Upper lobe of left lung (tissue), 4 donors: ENCODE measurements at regions not wholly inside any gene's neighbourhood (a gene's known extent, or its start where the extent isn't known, plus 50 kb on each side); places are given as distances from the start of the nearest gene placed in this dataset.

Source experiments
- EP300 ChIP-seq, 4 donors: sonication (generic); formaldehyde crosslinking; IDR thresholded peaks; one replicate each; pipeline ENCODE4 v1.5.1; 2017; ENCODE audit warnings: antibody characterized with exemption in 4 of 4, control low read depth in 2 of 4
- POLR2A ChIP-seq, 4 donors: fragments of 450-650 bp; IDR thresholded peaks; one replicate each; pipeline ENCODE4 v1.5.1; 2016 to 2017; ENCODE audit warnings: antibody characterized with exemption in 4 of 4, mild to moderate bottlenecking in 2 of 4
- POLR2AphosphoS5 ChIP-seq, 2 donors: sonication (generic); formaldehyde crosslinking; IDR thresholded peaks; one replicate each; pipeline ENCODE4 v1.5.1; 2017; ENCODE audit warnings: antibody characterized with exemption in 2 of 2
- TF ChIP-seq, protein P1 (sequence below), 6 experiments: fragments of 450-650 bp in 4 of 6; fragments of 200-600 bp in 2 of 6; sonication (generic) in 2 of 6; IDR thresholded peaks; one replicate each; pipeline ENCODE4 v1.5.1; 2016 to 2019; ENCODE audit warnings: antibody characterized with exemption in 6 of 6

DNA sequence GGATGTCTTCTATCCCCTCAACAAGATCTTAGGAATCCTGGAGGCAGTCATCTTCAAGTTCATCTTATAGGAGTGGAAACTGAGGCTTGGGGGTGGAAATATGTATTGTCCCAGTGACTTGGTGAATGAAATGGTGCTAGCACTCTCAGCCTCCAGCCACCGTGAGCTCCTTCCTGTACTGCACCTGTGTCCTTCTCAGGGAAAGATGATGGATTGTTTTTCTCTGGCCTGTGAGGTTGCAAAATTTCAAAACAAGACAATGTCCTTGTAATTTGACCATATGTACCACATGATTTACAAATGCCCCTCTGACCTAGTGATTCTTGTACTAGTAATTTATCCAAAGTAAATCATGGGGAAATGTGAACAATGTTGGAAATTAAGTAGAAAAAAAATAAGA is 71.0 kb upstream of the CHCHD3 start:
- TF ChIP-seq POLR2A (IDR thresholded peaks at IDR 0.05) (no peak), EP300 (IDR thresholded peaks at IDR 0.05) (no peak), POLR2AphosphoS5 (IDR thresholded peaks at IDR 0.05) (no peak)
- TF ChIP-seq, protein P1, sequence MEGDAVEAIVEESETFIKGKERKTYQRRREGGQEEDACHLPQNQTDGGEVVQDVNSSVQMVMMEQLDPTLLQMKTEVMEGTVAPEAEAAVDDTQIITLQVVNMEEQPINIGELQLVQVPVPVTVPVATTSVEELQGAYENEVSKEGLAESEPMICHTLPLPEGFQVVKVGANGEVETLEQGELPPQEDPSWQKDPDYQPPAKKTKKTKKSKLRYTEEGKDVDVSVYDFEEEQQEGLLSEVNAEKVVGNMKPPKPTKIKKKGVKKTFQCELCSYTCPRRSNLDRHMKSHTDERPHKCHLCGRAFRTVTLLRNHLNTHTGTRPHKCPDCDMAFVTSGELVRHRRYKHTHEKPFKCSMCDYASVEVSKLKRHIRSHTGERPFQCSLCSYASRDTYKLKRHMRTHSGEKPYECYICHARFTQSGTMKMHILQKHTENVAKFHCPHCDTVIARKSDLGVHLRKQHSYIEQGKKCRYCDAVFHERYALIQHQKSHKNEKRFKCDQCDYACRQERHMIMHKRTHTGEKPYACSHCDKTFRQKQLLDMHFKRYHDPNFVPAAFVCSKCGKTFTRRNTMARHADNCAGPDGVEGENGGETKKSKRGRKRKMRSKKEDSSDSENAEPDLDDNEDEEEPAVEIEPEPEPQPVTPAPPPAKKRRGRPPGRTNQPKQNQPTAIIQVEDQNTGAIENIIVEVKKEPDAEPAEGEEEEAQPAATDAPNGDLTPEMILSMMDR (IDR thresholded peaks at IDR 0.05), result no peak
